ENCODE measurements at regions not wholly inside any gene's neighbourhood (a gene's known extent, or its start where the extent isn't known, plus 50 kb on each side); places are given as distances from the start of the nearest gene placed in this dataset.
"Not testable (repeated sequence)": the region's sequence is repeated elsewhere in the genome, so short reads cannot be mapped to it uniquely, and the experiment has no call there.

GRCh38 chr15:96790004-96790403 lies 459.5 kb downstream of the NR2F2 start:
- ATAC-seq (no peak), DNase-seq (ENCODE audit: low spot score) (no peak)

DNA sequence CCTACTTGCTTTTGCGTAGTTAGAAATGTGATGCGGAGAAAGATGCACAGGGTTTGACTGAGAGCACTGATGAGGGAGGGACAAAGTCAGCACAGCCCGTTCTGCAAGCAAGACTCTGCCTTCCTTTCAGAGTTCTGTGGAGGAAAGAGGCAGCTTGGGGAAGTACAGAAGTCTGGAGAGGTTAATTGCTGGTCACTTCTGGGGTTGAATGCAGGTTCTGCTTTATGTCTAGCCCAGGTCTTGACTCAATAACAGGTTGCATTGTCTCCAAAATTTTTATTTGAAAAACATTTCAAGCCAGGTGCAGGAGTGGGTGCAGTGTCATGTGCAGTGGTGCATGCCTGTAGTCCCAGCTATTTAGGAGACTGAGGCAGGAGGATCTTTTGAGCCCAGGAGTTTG lies 461.7 kb downstream of the NR2F2 start:
- no peak for DNase-seq (ENCODE audit: low spot score)
- no peak for ATAC-seq

- ATAC-seq (no peak), DNase-seq (ENCODE audit: low spot score) (no peak)
These were observed 466.3 kb downstream of the NR2F2 start for GRCh38 chr15:96796841-96797240.

DNA sequence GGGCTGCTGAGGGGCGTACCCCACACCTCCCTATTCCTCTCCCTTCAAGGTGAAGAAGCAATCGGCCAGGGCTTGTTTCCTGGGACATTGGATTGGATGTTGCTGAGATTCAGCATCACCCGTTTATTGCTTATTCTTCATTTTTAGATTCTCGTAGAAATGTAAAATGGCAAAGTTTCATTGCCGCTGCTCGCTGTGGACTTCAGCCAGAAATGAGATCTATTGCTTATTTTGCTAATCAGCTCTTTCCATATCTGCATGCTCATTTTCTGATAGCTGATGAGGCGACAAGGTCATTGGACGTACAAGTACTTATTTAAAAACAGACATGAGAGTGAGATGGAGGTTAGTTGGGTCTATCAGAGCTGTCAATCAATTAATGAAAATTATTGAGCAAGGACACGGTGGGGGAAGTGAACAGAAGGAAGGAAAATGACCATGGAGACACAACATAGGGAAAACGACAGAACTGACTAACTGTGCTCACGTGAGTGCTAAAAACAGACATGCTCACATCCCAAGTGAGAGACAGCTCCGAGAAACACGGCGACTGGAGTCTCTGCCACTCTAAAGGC lies 471.2 kb downstream of the NR2F2 start:
- no peak for ATAC-seq
- DNase-seq (ENCODE audit: low spot score): no peak

DNA sequence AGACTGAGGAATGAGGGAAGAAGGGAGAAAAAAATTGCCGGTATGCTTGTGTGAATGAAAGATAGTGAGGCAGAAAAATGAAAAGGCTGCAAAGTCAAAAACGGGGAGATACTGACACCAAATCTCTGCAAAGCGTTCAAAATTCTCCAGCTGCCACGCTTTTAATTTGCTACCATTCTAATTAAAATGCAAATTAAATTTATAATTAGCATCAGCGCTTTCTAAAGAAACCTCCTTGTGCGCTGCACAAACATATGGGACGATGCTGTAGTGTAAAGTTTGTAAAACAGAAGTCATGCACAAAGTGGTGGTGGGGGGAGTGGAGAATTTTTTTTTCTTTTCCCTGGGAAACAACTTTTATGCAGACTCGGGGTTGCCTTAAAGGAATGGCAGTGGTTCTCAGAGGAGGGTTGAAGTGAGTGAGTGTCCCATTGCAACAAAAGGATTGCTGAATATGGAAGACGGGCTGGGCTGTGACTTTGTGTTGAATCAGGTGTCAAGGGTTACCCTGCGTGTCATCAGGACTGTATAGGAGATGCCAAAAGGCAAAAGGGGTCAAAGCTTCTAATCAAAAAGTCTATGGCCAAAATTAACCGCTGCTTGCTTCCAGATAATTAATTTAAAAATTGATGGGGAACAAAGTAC lies 472.2 kb downstream of the NR2F2 start:
- DNase-seq (ENCODE audit: low spot score) (no peak), ATAC-seq (no peak)

DNA sequence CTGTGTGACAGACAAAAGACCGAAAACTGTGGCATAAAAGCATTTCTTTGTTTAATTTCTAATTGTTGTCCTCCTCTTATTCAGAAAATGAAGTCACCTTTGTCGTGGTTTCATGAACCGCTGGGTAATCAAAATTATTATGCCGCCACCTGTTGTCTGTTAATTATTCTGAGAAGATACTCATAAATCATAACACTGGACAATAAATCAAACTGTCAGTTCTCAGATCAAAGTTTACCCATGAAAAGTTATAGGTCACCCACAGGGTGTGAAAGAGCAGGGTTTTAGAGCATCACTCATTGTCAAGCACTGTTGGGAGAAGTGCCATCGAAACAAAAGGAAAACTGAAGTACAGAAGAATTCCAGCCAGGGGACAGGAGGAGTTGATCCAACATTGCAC lies 474.3 kb downstream of the NR2F2 start:
- DNase-seq (ENCODE audit: low spot score) (no peak), ATAC-seq (no peak)

- ATAC-seq (no peak), DNase-seq (ENCODE audit: low spot score) (no peak)
These were observed 476.9 kb downstream of the NR2F2 start for GRCh38 chr15:96807361-96807760.

GRCh38 chr15:96817900-96818299 lies 487.4 kb downstream of the NR2F2 start:
- no peak for DNase-seq (ENCODE audit: low spot score)
- no peak for ATAC-seq

DNA sequence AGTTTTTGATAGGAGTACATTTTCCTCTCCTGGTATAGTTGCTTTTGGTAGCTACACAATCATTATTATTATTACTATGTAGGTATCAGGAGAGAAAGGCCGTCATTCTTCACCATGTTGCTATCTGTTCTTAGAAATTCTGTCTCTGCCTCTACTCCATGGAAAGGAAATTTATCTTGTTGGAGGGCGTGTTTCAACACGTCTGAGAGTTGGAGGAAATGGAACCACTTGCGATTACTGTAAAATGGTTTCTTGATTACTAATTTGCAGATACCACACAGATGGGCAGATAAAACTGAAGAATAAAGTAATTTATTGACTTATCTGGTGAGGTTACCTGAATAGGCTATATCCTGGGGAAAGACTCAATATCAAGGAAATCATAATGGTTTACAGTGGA lies 488.4 kb downstream of the NR2F2 start:
- no peak for DNase-seq (ENCODE audit: low spot score)
- no peak for ATAC-seq

- DNase-seq (ENCODE audit: low spot score) (no peak), ATAC-seq (no peak)
These were observed 497.5 kb downstream of the NR2F2 start for GRCh38 chr15:96827981-96828380.

- no peak for ATAC-seq
- no peak for DNase-seq (ENCODE audit: low spot score)
These were observed 506.9 kb downstream of the NR2F2 start for GRCh38 chr15:96837241-96837970.

- ATAC-seq: no peak
- DNase-seq (ENCODE audit: low spot score): no peak
These were observed 507.6 kb downstream of the NR2F2 start for GRCh38 chr15:96838081-96838480.

GRCh38 chr15:96849271-96849900 lies 518.9 kb downstream of the NR2F2 start:
- no peak for DNase-seq (ENCODE audit: low spot score)
- ATAC-seq: no peak

- ATAC-seq: no peak
- no peak for DNase-seq (ENCODE audit: low spot score)
These were observed 521.1 kb downstream of the NR2F2 start for GRCh38 chr15:96851613-96852012.

- DNase-seq (ENCODE audit: low spot score): no peak
- no peak for ATAC-seq
These were observed 528.2 kb downstream of the NR2F2 start for GRCh38 chr15:96858694-96859093.

- ATAC-seq: no peak
- DNase-seq (ENCODE audit: low spot score): no peak
These were observed 530.2 kb downstream of the NR2F2 start for GRCh38 chr15:96860741-96861140.

GRCh38 chr15:96867992-96868391 lies 537.5 kb downstream of the NR2F2 start:
- no peak for ATAC-seq
- DNase-seq (ENCODE audit: low spot score): no peak

DNA sequence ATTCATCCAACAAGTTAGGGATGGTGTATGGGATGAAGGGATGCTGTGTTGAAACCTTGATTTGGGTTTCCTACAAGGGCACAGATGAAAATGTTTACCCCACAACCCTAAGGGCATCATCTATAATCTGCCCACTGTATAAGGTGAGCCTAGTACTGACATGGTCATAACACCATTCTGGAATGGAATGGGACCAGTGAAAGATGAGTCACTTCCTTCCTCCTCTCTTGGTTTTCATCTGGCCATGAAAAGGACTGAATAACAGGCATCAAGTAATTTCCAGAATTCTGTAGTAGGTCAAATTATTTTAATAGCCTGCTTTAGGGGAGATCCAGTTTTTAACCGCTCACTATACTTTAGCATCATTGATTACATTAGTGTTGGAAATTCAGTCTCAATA lies 538.6 kb downstream of the NR2F2 start:
- DNase-seq (ENCODE audit: low spot score) (no peak), ATAC-seq (no peak)

DNA sequence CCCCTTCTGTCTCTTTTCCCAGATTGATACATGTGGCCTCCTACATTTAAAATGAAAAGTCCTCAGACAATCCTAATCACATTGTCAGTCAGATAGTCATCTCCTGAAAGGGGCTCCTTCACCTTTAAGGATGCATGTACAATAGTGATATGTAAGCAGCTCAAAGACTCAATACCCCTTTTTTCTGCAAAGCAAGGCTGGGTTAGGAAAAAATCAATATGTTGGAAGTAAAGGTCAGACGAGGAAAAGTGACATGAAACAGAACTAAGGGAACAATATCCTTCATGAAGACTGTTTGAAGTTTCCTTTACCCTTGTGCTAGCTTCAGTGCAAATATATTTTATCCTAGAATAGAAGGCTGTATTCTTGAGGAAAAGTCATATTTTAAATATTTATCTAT lies 539.3 kb downstream of the NR2F2 start:
- DNase-seq (ENCODE audit: low spot score) (no peak), ATAC-seq (no peak)

DNA sequence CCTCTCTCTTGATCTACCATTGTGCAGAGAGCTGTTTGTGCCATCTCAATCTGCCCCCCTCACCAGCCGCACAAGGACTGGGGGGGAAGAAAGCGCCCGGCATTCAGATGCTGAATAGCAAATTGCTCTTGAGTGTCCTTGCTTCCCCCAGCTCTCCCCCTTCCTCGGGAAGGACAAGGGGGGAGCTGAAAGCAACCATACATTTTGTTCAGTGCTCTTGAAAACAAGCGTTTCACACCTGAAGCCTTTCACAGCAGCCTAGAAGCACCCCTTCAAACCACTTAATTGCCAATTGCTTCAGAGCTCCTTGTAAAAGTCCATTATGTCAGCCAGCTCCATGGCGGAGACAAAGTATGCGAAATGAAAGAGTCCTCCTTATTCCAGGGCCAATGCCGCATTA lies 540.1 kb downstream of the NR2F2 start:
- ATAC-seq (no peak), DNase-seq (ENCODE audit: low spot score) (no peak)

GRCh38 chr15:96877442-96877841 lies 546.9 kb downstream of the NR2F2 start:
- not testable (repeated sequence) for ATAC-seq; DNase-seq (ENCODE audit: low spot score)

GRCh38 chr15:96878129-96878528 lies 547.6 kb downstream of the NR2F2 start:
- no peak for DNase-seq (ENCODE audit: low spot score)
- no peak for ATAC-seq
